Panc1 (cell line): ENCODE measurements at regions not wholly inside any gene's neighbourhood (a gene's known extent, or its start where the extent isn't known, plus 50 kb on each side); places are given as distances from the start of the nearest gene placed in this dataset.
A peak's percentile ranks its signal among the peaks of the same experiment; 100 is the strongest.
"Not testable (repeated sequence)": the region's sequence is repeated elsewhere in the genome, so short reads cannot be mapped to it uniquely, and the experiment has no call there.

Experiments used
- ATAC-seq: fragments of 200-7000 bp; cut with Tn5 transposase; 2 replicates; pipeline ENCODE4 v1.9.1; 2020; ENCODE audit warnings: mild to moderate bottlenecking, moderate library complexity
- BruUV-seq: library from RNA; stranded (reverse); fragments of 400-500 nt; replicated peaks from 2 replicates; lab custom pipeline; 2021; lab: Mats Ljungman, UMichigan
- CTCF ChIA-PET: fragments of 300-600 bp; sonication (Branson Sonifier 250); formaldehyde crosslinking; loops from one replicate; lab custom pipeline; 2022; ENCODE audit warnings: antibody characterized with exemption; lab: Charles Lee
- POLR2A ChIA-PET: fragments of 300-600 bp; sonication (Branson Sonifier 250); formaldehyde crosslinking; loops from one replicate; lab custom pipeline; 2022; ENCODE audit warnings: antibody characterized with exemption; lab: Charles Lee
- DNase-seq: peaks from one replicate; pipeline ENCODE4 v3.0.0-alpha.2; 2010; ENCODE audit warnings: low read depth, low spot score
- H3K27ac ChIP-seq: 2 replicates; pipeline ENCODE4 v1.5.1; 2011; ENCODE audit warnings: mild to moderate bottlenecking, low read length, inconsistent platforms
- H3K27me3 ChIP-seq: fragments of 200-500 bp; sonication (Bioruptor generic); 2 replicates; pipeline ENCODE4 v1.6.0; 2014; ENCODE audit warnings: low read length, inconsistent platforms; ENCODE audit not compliant: control insufficient read depth, insufficient read depth
- H3K36me3 ChIP-seq: fragments of 200-500 bp; sonication (Bioruptor generic); 2 replicates; pipeline ENCODE4 v1.5.1; 2014; ENCODE audit warnings: inconsistent platforms, mild to moderate bottlenecking, low read length, moderate library complexity; ENCODE audit not compliant: control insufficient read depth, insufficient read depth
- H3K4me1 ChIP-seq: 2 replicates; pipeline ENCODE4 v1.5.1; 2011; ENCODE audit warnings: inconsistent platforms, mild to moderate bottlenecking, low read length, moderate library complexity; ENCODE audit not compliant: control insufficient read depth, insufficient read depth
- H3K4me3 ChIP-seq, 2 experiments: 2 replicates each; pipeline ENCODE4 v1.5.1; 2011 to 2012; ENCODE audit warnings: low read depth in 2 of 2, low read length in 2 of 2, mild to moderate bottlenecking in 2 of 2, inconsistent platforms in 1 of 2, moderate library complexity in 1 of 2
- H3K9me3 ChIP-seq: fragments of 200-500 bp; sonication (Bioruptor generic); 2 replicates; pipeline ENCODE4 v1.5.1; 2014; ENCODE audit warnings: low read depth, mild to moderate bottlenecking, inconsistent platforms, low read length, moderate library complexity; ENCODE audit not compliant: control insufficient read depth, insufficient read depth
- in situ Hi-C: cut with HindIII; loops from 2 replicates; pipeline ENCODE4 v1.10.0; 2016; ENCODE audit warnings: low sequenced_read_pairs, low pct_unique_long_range_greater_than_20kb
- intact Hi-C: fragments of 100-400 bp; cut with micrococcal nuclease; formaldehyde crosslinking; loops from one replicate; pipeline ENCODE4 v1.10.0; 2022; ENCODE audit not compliant: unreplicated experiment

- ATAC-seq, H3K4me1 ChIP-seq, in situ Hi-C loops, BruUV-seq, H3K27ac ChIP-seq, H3K27me3 ChIP-seq, H3K4me3 ChIP-seq, DNase-seq, POLR2A ChIA-PET, CTCF ChIA-PET, H3K9me3 ChIP-seq, intact Hi-C loops, H3K36me3 ChIP-seq: not testable (repeated sequence)
These were observed 123.1 kb upstream of the PRSS12 start for GRCh38 chr4:118475901-118476300.

GRCh38 chr4:118477826-118478225 lies 125.0 kb upstream of the PRSS12 start:
- in situ Hi-C loops, DNase-seq: not testable (repeated sequence)

GRCh38 chr4:118485801-118486314 lies 133.1 kb upstream of the PRSS12 start:
- H3K4me3 ChIP-seq, CTCF ChIA-PET, H3K9me3 ChIP-seq, H3K27ac ChIP-seq, in situ Hi-C loops, DNase-seq, BruUV-seq, H3K27me3 ChIP-seq, intact Hi-C loops, POLR2A ChIA-PET, ATAC-seq, H3K4me1 ChIP-seq, H3K36me3 ChIP-seq: not testable (repeated sequence)

More at GRCh38 chr4:118477826-118478225, 125.0 kb upstream of the PRSS12 start:
- H3K36me3 ChIP-seq, POLR2A ChIA-PET, CTCF ChIA-PET, H3K4me1 ChIP-seq, H3K27me3 ChIP-seq, H3K9me3 ChIP-seq, intact Hi-C loops, H3K27ac ChIP-seq, ATAC-seq, BruUV-seq, H3K4me3 ChIP-seq: not testable (repeated sequence)

GRCh38 chr4:118492963-118493362 lies 140.2 kb upstream of the PRSS12 start:
- DNase-seq, H3K9me3 ChIP-seq, H3K4me1 ChIP-seq, ATAC-seq, H3K36me3 ChIP-seq, BruUV-seq, H3K4me3 ChIP-seq, POLR2A ChIA-PET, H3K27me3 ChIP-seq, intact Hi-C loops, H3K27ac ChIP-seq, CTCF ChIA-PET, in situ Hi-C loops: not testable (repeated sequence)

DNA sequence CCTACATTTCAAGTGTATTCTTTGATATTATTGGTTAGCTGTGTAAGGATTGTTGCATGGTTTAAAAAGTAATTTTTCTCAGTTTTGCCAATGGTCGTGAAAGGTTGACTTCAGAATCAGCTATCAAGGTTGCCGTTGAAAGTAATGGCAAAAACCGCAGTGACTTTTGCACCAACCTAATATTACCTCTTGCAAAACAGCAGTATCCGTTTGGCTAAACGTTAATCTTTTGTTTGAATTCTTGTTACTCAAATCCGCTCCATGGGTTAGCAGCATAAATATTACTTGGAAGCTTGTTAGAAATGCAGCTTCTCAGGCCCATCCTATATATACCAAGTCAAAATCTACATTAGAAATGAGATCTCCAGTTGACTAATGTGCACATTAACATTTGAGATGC lies 141.6 kb upstream of the PRSS12 start:
- CTCF ChIA-PET, H3K27me3 ChIP-seq, H3K4me1 ChIP-seq, ATAC-seq, POLR2A ChIA-PET, DNase-seq, BruUV-seq, H3K4me3 ChIP-seq, intact Hi-C loops, H3K9me3 ChIP-seq, H3K27ac ChIP-seq, H3K36me3 ChIP-seq, in situ Hi-C loops: not testable (repeated sequence)

DNA sequence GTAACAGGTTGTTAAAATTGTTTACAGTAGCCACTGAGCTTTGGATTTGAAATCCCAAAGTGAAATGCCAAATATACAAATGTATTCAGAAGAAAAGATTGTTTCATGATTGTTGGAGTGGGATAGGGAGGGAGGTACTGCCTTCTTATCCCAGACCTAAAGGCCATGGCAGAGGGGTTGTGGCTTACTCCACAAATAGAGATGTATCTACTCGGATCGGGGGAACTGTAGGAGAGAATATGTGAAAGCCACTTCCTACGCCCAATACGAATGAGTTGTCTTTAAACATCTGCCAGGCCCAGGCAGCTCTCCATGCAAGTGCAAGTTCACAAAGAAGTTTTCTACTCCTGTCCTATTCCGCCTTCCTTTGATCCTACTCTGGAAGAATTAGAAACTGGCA lies 150.2 kb upstream of the PRSS12 start:
- H3K27ac ChIP-seq, H3K27me3 ChIP-seq, ATAC-seq, in situ Hi-C loops, H3K4me1 ChIP-seq, intact Hi-C loops, DNase-seq, H3K36me3 ChIP-seq, CTCF ChIA-PET, H3K4me3 ChIP-seq, POLR2A ChIA-PET, H3K9me3 ChIP-seq: not testable (repeated sequence)
- TSS peak; percentile 98 for BruUV-seq

GRCh38 chr4:118504927-118505326 lies 152.1 kb upstream of the PRSS12 start:
- H3K36me3 ChIP-seq, H3K27me3 ChIP-seq, H3K9me3 ChIP-seq, DNase-seq, CTCF ChIA-PET, BruUV-seq, in situ Hi-C loops, ATAC-seq, H3K4me1 ChIP-seq, POLR2A ChIA-PET, H3K4me3 ChIP-seq, intact Hi-C loops, H3K27ac ChIP-seq: not testable (repeated sequence)
